Heart right ventricle (tissue), 16 donors: ENCODE measurements at regions not wholly inside any gene's neighbourhood (a gene's known extent, or its start where the extent isn't known, plus 50 kb on each side); places are given as distances from the start of the nearest gene placed in this dataset.
"Not testable (repeated sequence)": the region's sequence is repeated elsewhere in the genome, so short reads cannot be mapped to it uniquely, and the experiment has no call there.

Experiments
- ATAC-seq, 8 donors: fragments of 200-7000 bp; cut with Tn5 transposase; one replicate each; pipeline ENCODE4 v1.9.1; 2020; ENCODE audit warnings: mild to moderate bottlenecking in 8 of 8, moderate library complexity in 8 of 8, moderate number of reproducible peaks in 1 of 8
- DNase-seq, 2 donors: peaks; one replicate each; pipeline ENCODE4 v3.0.0-alpha.2; 2020
- H3K27ac ChIP-seq, 10 donors: fragments of 200-600 bp; sonication (generic) in 2 of 10; one replicate each; pipeline versions ENCODE4 v1.5.0 to v1.8.0; 2020 to 2022; ENCODE audit warnings: mild to moderate bottlenecking in 3 of 10
- H3K27me3 ChIP-seq, 7 donors: fragments of 200-600 bp; one replicate each; pipeline ENCODE4 v1.8.0; 2021 to 2022; ENCODE audit warnings: mild to moderate bottlenecking in 2 of 7
- H3K36me3 ChIP-seq, 9 donors: fragments of 200-600 bp; sonication (generic) in 1 of 9; one replicate each; pipeline versions ENCODE4 v1.5.0 to v1.8.0; 2020 to 2022; ENCODE audit warnings: mild to moderate bottlenecking in 2 of 9
- H3K4me1 ChIP-seq, 9 donors: fragments of 200-600 bp; sonication (generic) in 1 of 9; one replicate each; pipeline versions ENCODE4 v1.5.0 to v1.8.0; 2020 to 2022; ENCODE audit warnings: mild to moderate bottlenecking in 4 of 9
- H3K4me3 ChIP-seq, 10 donors: fragments of 200-600 bp; sonication (generic) in 2 of 10; one replicate each; pipeline versions ENCODE4 v1.5.0 to v1.8.0; 2020 to 2022; ENCODE audit warnings: mild to moderate bottlenecking in 7 of 10, moderate library complexity in 2 of 10
- H3K9me3 ChIP-seq, 11 donors: fragments of 200-600 bp in 10 of 11; sonication (generic) in 2 of 11; one replicate each; pipeline versions ENCODE4 v1.5.0 to v1.8.0; 2013 to 2022; ENCODE audit warnings: mild to moderate bottlenecking in 2 of 11, control low read depth in 1 of 11, moderate library complexity in 1 of 11
- CTCF ChIP-seq, 9 donors: fragments of 200-600 bp; sonication (generic) in 2 of 9; IDR thresholded peaks; one replicate each; pipeline versions ENCODE4 v1.5.0 to v1.8.0; 2021 to 2022; ENCODE audit warnings: antibody characterized with exemption in 9 of 9, mild to moderate bottlenecking in 5 of 9, moderate library complexity in 1 of 9
- WGBS, 2 donors: extraction: QIAGEN DNeasy Blood & Tissue Kit; methylation state at CpG; one replicate each; pipeline ENCODE4 v1.1.7; 2013; ENCODE audit warnings: inconsistent platforms in 1 of 2; 5-methylcytosine and 5-hydroxymethylcytosine counted together
- intact Hi-C, 10 donors: fragments of 100-400 bp; cut with DNase I; formaldehyde crosslinking; loops; one replicate each; pipeline versions ENCODE4 v1.11.1 to v1.14.2; 2022
- donor health status: Arrhythmogenic right ventricular cardiomyopathy.
- donor health status: ischemic (EF 13 %, LVEDD 7.1; RV severe dilation, severe dysfunction).
- donor health status: healthy with polysubstance abuse.
- donor health status: DM: no; HTN: yes; CAD: no.
- donor health status: DM: no; HTN: no; CAD: no.
- donor health status: ischemic (EF 25% LVEDD 6.9; RV normal size, moderate dysfunction).
- donor health status: ischemic (EF 25% LVEDD 5.7; RV mildly dilated, moderate dysfunction).
- donor health status: healthy.
- donor health status: DM: yes; HTN: yes; CAD: no.
- donor health status: Ischemic cardiomyopathy.
- donor health status: ischemic (EF 35%, LVEDD 5.7; RV mildly dilated, moderate dysfunction).
- donor health status: nonischemic (EF 11% LVEDD 7.7; RV severe dilation, severe dysfunction).
- donor health status: DM: yes; HTN: yes; CAD: no.
- donor health status: PGD.
- donor health status: ischemic (EF 29% LVEDD 5.4; RV normal size, mild dysfunction).
- donor health status: nonischemic (EF 23%, LVEDD 6.1; RV moderate dilation, normal function).

- peak; percentile 72 to 95 (median 88) for ATAC-seq
Measured at GRCh38 chr11:44437122-44437521, 127.2 kb upstream of the ALX4 start.

GRCh38 chr11:44442893-44443673 is 122.4 kb upstream of the CD82 start:
- H3K9me3 ChIP-seq, result peaks cover 0 to 26% (median 0%) of the 10 kb centered on the region in 11 donors
- H3K4me3 ChIP-seq, ATAC-seq, H3K27ac ChIP-seq, DNase-seq, intact Hi-C loops, H3K27me3 ChIP-seq, H3K36me3 ChIP-seq, H3K4me1 ChIP-seq: not testable (repeated sequence)
- WGBS, 2 donors, result 92 to 94% methylated on average over 4 of the region's 4 CpGs

More at GRCh38 chr11:44437122-44437521, 127.2 kb upstream of the ALX4 start:
- Histone ChIP-seq H3K9me3 (peaks cover 0 to 21% (median 0%) of the 10 kb centered on the region in 11 donors), H3K36me3 (no peaks in the 10 kb centered on the region), H3K4me3 (no peak overlapping the region), H3K27ac (peak overlapping the region in 7 of 10 donors; percentile 46 to 77 (median 72)), H3K27me3 (peaks cover 0 to 5% (median 0%) of the 10 kb centered on the region in 7 donors), H3K4me1 (peaks cover 0 to 22% (median 8%) of the 10 kb centered on the region in 9 donors)
- intact Hi-C loops, result loop anchor here in 2 of 10 donors (2.0 to 10.0 kb wide), 3 partner anchors 14 to 98 kb away; no protein-coding TSS in a partner anchor
- peak in 1 of 2 donors; percentile 48 for DNase-seq
- peak in 2 of 9 donors; percentile 19 to 29 for TF ChIP-seq CTCF (IDR thresholded peaks at IDR 0.05)
- 44 to 53% methylated on average over 1 of the region's 1 CpG for WGBS, 2 donors

- TF ChIP-seq CTCF (IDR thresholded peaks at IDR 0.05), result no peak
- WGBS, 2 donors, result 85 to 88% methylated on average over 28 of the region's 28 CpGs
- Histone ChIP-seq H3K4me1 (no peaks in the 10 kb centered on the region), H3K27ac (no peak overlapping the region), H3K27me3 (no peaks in the 10 kb centered on the region), H3K9me3 (peaks cover 0 to 26% (median 0%) of the 10 kb centered on the region in 11 donors), H3K36me3 (no peaks in the 10 kb centered on the region), H3K4me3 (no peak overlapping the region)
- ATAC-seq (no peak), DNase-seq (no peak)
- intact Hi-C loops, result no loop called here
Measured at GRCh38 chr11:44443836-44444769, 121.4 kb upstream of the CD82 start.

- WGBS, 2 donors, result 59 to 82% methylated on average over 3 of the region's 3 CpGs
- intact Hi-C loops, result no loop called here
- no peak for TF ChIP-seq CTCF (IDR thresholded peaks at IDR 0.05)
Measured at GRCh38 chr11:44444770-44445321, 120.6 kb upstream of the CD82 start.

More at GRCh38 chr11:44444770-44445321, 120.6 kb upstream of the CD82 start:
- Histone ChIP-seq H3K27ac (no peak overlapping the region), H3K9me3 (peaks cover 0 to 25% (median 0%) of the 10 kb centered on the region in 11 donors), H3K4me1 (peaks cover 0 to 5% (median 0%) of the 10 kb centered on the region in 9 donors), H3K36me3 (no peaks in the 10 kb centered on the region), H3K27me3 (no peaks in the 10 kb centered on the region), H3K4me3 (no peak overlapping the region)
- DNase-seq (no peak), ATAC-seq (no peak)
